IPS-18a (cell line): ENCODE measurements at regions not wholly inside any gene's neighbourhood (a gene's known extent, or its start where the extent isn't known, plus 50 kb on each side); places are given as distances from the start of the nearest gene placed in this dataset.

Experiments
- H3K27ac ChIP-seq: one replicate; pipeline ENCODE4 v1.5.1; 2013; ENCODE audit warnings: low read length
- H3K27me3 ChIP-seq: one replicate; pipeline ENCODE4 v1.6.1; 2013; ENCODE audit warnings: mild to moderate bottlenecking, low read length; ENCODE audit not compliant: control insufficient read depth, insufficient read depth
- H3K36me3 ChIP-seq: one replicate; pipeline ENCODE4 v1.6.1; 2013; ENCODE audit warnings: low read depth, low read length; ENCODE audit not compliant: control insufficient read depth
- H3K4me1 ChIP-seq: one replicate; pipeline ENCODE4 v1.6.1; 2013; ENCODE audit warnings: low read depth, low read length; ENCODE audit not compliant: control insufficient read depth
- H3K4me3 ChIP-seq: one replicate; pipeline ENCODE4 v1.5.1; 2013; ENCODE audit warnings: low read length
- H3K9ac ChIP-seq: one replicate; pipeline ENCODE4 v1.6.1; 2013; ENCODE audit warnings: mild to moderate bottlenecking, low read length, moderate library complexity
- H3K9me3 ChIP-seq: one replicate; pipeline ENCODE4 v1.6.1; 2013; ENCODE audit warnings: low read depth, low read length; ENCODE audit not compliant: control insufficient read depth

- H3K27ac ChIP-seq, result no peak overlapping the region
- H3K27me3 ChIP-seq, result no peaks in the 10 kb centered on the region
- no peaks in the 10 kb centered on the region for H3K9me3 ChIP-seq
- no peak overlapping the region for H3K4me3 ChIP-seq
- H3K4me1 ChIP-seq, result no peaks in the 10 kb centered on the region
- no peaks in the 10 kb centered on the region for H3K36me3 ChIP-seq
- H3K9ac ChIP-seq, result no peak overlapping the region
Measured at GRCh38 chr16:18003033-18003432, 333.5 kb downstream of the NPIPA8 start.

DNA sequence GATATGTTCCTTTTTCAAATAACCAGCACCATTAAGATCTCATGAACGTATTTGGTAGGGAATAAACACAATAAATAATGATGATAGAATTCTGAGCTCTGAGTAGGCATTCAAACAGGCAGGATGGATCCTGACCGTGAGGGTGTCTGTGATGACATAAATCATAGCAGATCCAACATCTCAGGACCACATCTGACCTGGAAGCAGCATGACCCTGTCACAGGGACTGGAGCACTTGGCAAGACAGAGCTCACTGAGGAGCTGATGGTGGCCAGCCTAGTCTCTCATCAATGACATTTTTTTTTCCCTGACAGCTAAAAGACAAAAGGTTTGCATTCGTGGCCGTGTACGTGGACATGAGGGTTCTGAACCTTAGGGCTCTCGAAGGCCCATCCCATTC, 337.5 kb downstream of the NPIPA8 start:
- Histone ChIP-seq H3K36me3 (no peaks in the 10 kb centered on the region), H3K27me3 (no peaks in the 10 kb centered on the region), H3K27ac (no peak overlapping the region), H3K4me1 (no peaks in the 10 kb centered on the region), H3K4me3 (no peak overlapping the region), H3K9ac (no peak overlapping the region), H3K9me3 (no peaks in the 10 kb centered on the region)

- Histone ChIP-seq H3K27me3 (no peaks in the 10 kb centered on the region), H3K4me3 (no peak overlapping the region), H3K27ac (no peak overlapping the region), H3K36me3 (no peaks in the 10 kb centered on the region), H3K4me1 (no peaks in the 10 kb centered on the region), H3K9me3 (no peaks in the 10 kb centered on the region), H3K9ac (no peak overlapping the region)
Measured at GRCh38 chr16:17998550-17998949, 338.0 kb downstream of the NPIPA8 start.

- no peaks in the 10 kb centered on the region for H3K36me3 ChIP-seq
- no peak overlapping the region for H3K9ac ChIP-seq
- H3K9me3 ChIP-seq, result no peaks in the 10 kb centered on the region
- no peaks in the 10 kb centered on the region for H3K27me3 ChIP-seq
- H3K27ac ChIP-seq, result no peak overlapping the region
- no peak overlapping the region for H3K4me3 ChIP-seq
- peaks cover 11% of the 10 kb centered on the region for H3K4me1 ChIP-seq
Measured at GRCh38 chr16:17994027-17994426, 342.5 kb downstream of the NPIPA8 start.

GRCh38 chr16:17992416-17992815, 344.1 kb downstream of the NPIPA8 start:
- H3K4me1 ChIP-seq, result peaks cover 11% of the 10 kb centered on the region
- H3K4me3 ChIP-seq, result no peak overlapping the region
- no peaks in the 10 kb centered on the region for H3K9me3 ChIP-seq
- no peaks in the 10 kb centered on the region for H3K36me3 ChIP-seq
- H3K27ac ChIP-seq, result no peak overlapping the region
- no peaks in the 10 kb centered on the region for H3K27me3 ChIP-seq
- H3K9ac ChIP-seq, result no peak overlapping the region

GRCh38 chr16:17989255-17989654, 347.3 kb downstream of the NPIPA8 start:
- Histone ChIP-seq H3K27me3 (no peaks in the 10 kb centered on the region), H3K9me3 (no peaks in the 10 kb centered on the region), H3K9ac (no peak overlapping the region), H3K4me1 (peaks cover 11% of the 10 kb centered on the region), H3K4me3 (no peak overlapping the region), H3K36me3 (no peaks in the 10 kb centered on the region), H3K27ac (no peak overlapping the region)

DNA sequence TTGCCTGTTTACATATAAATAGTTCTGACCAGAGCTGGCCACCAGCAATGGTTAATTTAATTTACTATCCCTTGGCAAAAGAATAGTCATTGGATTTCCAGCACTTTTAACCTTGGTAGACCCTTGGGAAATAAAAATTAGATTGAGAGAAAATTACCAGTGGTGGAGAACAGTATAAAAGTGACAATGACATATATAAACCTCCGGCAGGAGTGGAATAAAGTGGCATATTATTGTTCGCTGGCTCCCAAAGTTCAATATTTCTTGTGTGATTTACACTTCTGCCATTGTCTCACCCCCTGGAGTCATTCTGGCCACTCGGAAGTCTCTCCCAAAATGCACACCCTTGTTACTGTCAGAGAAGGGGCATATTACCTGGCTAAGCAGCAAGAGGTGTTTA, 347.7 kb downstream of the NPIPA8 start:
- Histone ChIP-seq H3K9me3 (no peaks in the 10 kb centered on the region), H3K27ac (no peak overlapping the region), H3K9ac (no peak overlapping the region), H3K4me1 (peaks cover 11% of the 10 kb centered on the region), H3K4me3 (no peak overlapping the region), H3K36me3 (no peaks in the 10 kb centered on the region), H3K27me3 (no peaks in the 10 kb centered on the region)

DNA sequence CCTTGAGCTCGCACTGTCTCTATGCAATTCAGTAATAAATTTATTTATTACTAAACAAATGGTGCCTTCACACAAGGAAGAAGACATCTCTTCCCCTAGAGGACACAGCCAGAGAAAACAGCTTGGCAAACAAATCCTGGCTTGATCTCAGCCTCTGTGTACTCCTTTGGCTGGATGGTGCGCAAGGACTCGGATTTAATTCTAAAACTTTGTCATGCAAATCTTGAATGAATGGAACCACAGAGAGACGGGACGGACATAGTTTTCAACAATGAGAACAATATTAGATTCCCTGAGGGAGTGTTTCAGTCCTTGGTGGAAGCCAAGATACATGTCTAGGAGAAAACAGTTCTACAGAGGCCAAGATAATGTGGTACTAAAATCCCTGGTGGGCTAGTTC, 349.5 kb downstream of the NPIPA8 start:
- H3K9me3 ChIP-seq, result no peaks in the 10 kb centered on the region
- H3K36me3 ChIP-seq, result no peaks in the 10 kb centered on the region
- no peak overlapping the region for H3K4me3 ChIP-seq
- H3K4me1 ChIP-seq, result peaks cover 11% of the 10 kb centered on the region
- H3K9ac ChIP-seq, result no peak overlapping the region
- no peak overlapping the region for H3K27ac ChIP-seq
- no peaks in the 10 kb centered on the region for H3K27me3 ChIP-seq

- no peaks in the 10 kb centered on the region for H3K36me3 ChIP-seq
- no peak overlapping the region for H3K27ac ChIP-seq
- no peak overlapping the region for H3K9ac ChIP-seq
- peaks cover 3% of the 10 kb centered on the region for H3K4me1 ChIP-seq
- H3K27me3 ChIP-seq, result no peaks in the 10 kb centered on the region
- H3K9me3 ChIP-seq, result no peaks in the 10 kb centered on the region
- no peak overlapping the region for H3K4me3 ChIP-seq
Measured at GRCh38 chr16:17984810-17985209, 351.7 kb downstream of the NPIPA8 start.

GRCh38 chr16:17983847-17984639, 352.5 kb downstream of the NPIPA8 start:
- Histone ChIP-seq H3K27ac (no peak overlapping the region), H3K9ac (no peak overlapping the region), H3K27me3 (no peaks in the 10 kb centered on the region), H3K9me3 (no peaks in the 10 kb centered on the region), H3K4me3 (no peak overlapping the region), H3K36me3 (no peaks in the 10 kb centered on the region), H3K4me1 (peaks cover 5% of the 10 kb centered on the region)

DNA sequence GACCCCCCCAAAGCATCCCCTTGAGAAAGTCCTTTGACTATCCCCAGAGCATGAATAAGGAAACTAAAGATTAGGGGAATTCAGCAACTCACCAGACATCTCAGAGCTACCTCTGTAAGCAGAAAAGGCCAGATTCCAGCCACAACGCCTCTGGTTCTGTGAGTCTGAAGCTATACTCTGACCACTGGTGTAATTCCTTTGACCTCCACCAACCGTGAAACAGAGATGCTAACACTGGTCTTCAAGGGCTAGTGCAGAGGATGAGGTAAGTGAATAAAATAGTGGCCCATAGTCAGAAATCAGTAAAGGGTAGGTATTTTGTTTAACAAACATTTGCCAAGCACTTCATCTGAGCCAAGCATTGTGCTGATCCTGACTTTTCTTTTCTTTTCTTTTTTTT, 353.4 kb downstream of the NPIPA8 start:
- peaks cover 5% of the 10 kb centered on the region for H3K4me1 ChIP-seq
- no peak overlapping the region for H3K9ac ChIP-seq
- H3K27me3 ChIP-seq, result no peaks in the 10 kb centered on the region
- H3K27ac ChIP-seq, result no peak overlapping the region
- H3K36me3 ChIP-seq, result no peaks in the 10 kb centered on the region
- H3K9me3 ChIP-seq, result no peaks in the 10 kb centered on the region
- H3K4me3 ChIP-seq, result no peak overlapping the region

- H3K4me3 ChIP-seq, result no peak overlapping the region
- no peaks in the 10 kb centered on the region for H3K36me3 ChIP-seq
- no peak overlapping the region for H3K27ac ChIP-seq
- H3K9ac ChIP-seq, result no peak overlapping the region
- H3K4me1 ChIP-seq, result peaks cover 5% of the 10 kb centered on the region
- H3K27me3 ChIP-seq, result no peaks in the 10 kb centered on the region
- H3K9me3 ChIP-seq, result no peaks in the 10 kb centered on the region
Measured at GRCh38 chr16:17977260-17977659, 359.3 kb downstream of the NPIPA8 start.
